HG03521 (cell line): ENCODE measurements at regions not wholly inside any gene's neighbourhood (a gene's known extent, or its start where the extent isn't known, plus 50 kb on each side); places are given as distances from the start of the nearest gene placed in this dataset.

ENCODE experiments used
- ATAC-seq: cut with Tn5 transposase; IDR thresholded peaks from one replicate; pipeline ENCODE4 v1.9.1; 2021; ENCODE audit warnings: mild to moderate bottlenecking, moderate library complexity; ENCODE audit not compliant: unreplicated experiment

GRCh38 chr7:20267482-20267881 lies 50.3 kb upstream of the MACC1 start:
- ATAC-seq: no peak

GRCh38 chr7:20268824-20269223 lies 51.6 kb upstream of the MACC1 start:
- no peak for ATAC-seq

- no peak for ATAC-seq
Measured at GRCh38 chr7:20269726-20270125, 52.5 kb upstream of the MACC1 start.

- no peak for ATAC-seq
Measured at GRCh38 chr7:20270371-20270770, 53.2 kb upstream of the MACC1 start.

GRCh38 chr7:20270867-20271266 lies 53.7 kb upstream of the MACC1 start:
- peak; percentile 95 for ATAC-seq

GRCh38 chr7:20275637-20276036 lies 55.1 kb upstream of the ITGB8 start:
- ATAC-seq: no peak

GRCh38 chr7:20276705-20277472 lies 53.8 kb upstream of the ITGB8 start:
- no peak for ATAC-seq

GRCh38 chr7:20279979-20280378 lies 50.7 kb upstream of the ITGB8 start:
- ATAC-seq: no peak

GRCh38 chr7:20280475-20281351 lies 50.0 kb upstream of the ITGB8 start:
- no peak for ATAC-seq
